A673 (cell line): ENCODE measurements at regions not wholly inside any gene's neighbourhood (a gene's known extent, or its start where the extent isn't known, plus 50 kb on each side); places are given as distances from the start of the nearest gene placed in this dataset.

Source experiments
- BruUV-seq: library from RNA; stranded (reverse); fragments of 400-500 nt; replicated peaks from 2 replicates; lab custom pipeline; 2021; lab: Mats Ljungman, UMichigan
- CTCF ChIA-PET: fragments of 300-600 bp; sonication (Branson Sonifier 250); formaldehyde crosslinking; loops from one replicate; lab custom pipeline; 2022; ENCODE audit warnings: antibody characterized with exemption; lab: Charles Lee
- POLR2A ChIA-PET: fragments of 300-600 bp; sonication (Branson Sonifier 250); formaldehyde crosslinking; loops from one replicate; lab custom pipeline; 2022; ENCODE audit warnings: antibody characterized with exemption; ENCODE audit not compliant: low non-redundant PET; lab: Charles Lee
- DNase-seq: peaks from one replicate; pipeline ENCODE4 v3.0.0-alpha.2; 2015; ENCODE audit warnings: low spot score
- H3K27ac ChIP-seq: fragments of 200-600 bp; sonication (generic); 2 replicates; pipeline ENCODE4 v1.5.1; 2016; ENCODE audit warnings: mixed run types, low read depth, mild to moderate bottlenecking, mixed read lengths, antibody characterized with exemption, low read length; ENCODE audit not compliant: poor library complexity, severe bottlenecking
- H3K27me3 ChIP-seq: fragments of 200-600 bp; sonication (generic); replicated peaks from 2 replicates; pipeline ENCODE4 v1.6.1; 2017; ENCODE audit warnings: mixed run types, low read depth, mild to moderate bottlenecking, mixed read lengths, antibody characterized with exemption, low read length; ENCODE audit not compliant: insufficient read depth, poor library complexity
- H3K36me3 ChIP-seq: fragments of 200-600 bp; sonication (generic); 2 replicates; pipeline ENCODE4 v1.6.1; 2016; ENCODE audit warnings: mixed run types, mild to moderate bottlenecking, mixed read lengths, antibody characterized with exemption, low read length; ENCODE audit not compliant: insufficient read depth, poor library complexity, severe bottlenecking
- H3K4me1 ChIP-seq: fragments of 200-600 bp; sonication (generic); 2 replicates; pipeline ENCODE4 v1.6.1; 2017; ENCODE audit warnings: mixed run types, mild to moderate bottlenecking, mixed read lengths, antibody characterized with exemption, low read length; ENCODE audit not compliant: insufficient read depth, poor library complexity, severe bottlenecking
- H3K4me3 ChIP-seq: fragments of 200-600 bp; sonication (generic); 2 replicates; pipeline ENCODE4 v1.5.1; 2016; ENCODE audit warnings: low read depth, mixed run types, mild to moderate bottlenecking, mixed read lengths, low read length; ENCODE audit not compliant: poor library complexity, severe bottlenecking
- H3K9me3 ChIP-seq: fragments of 200-600 bp; sonication (generic); 2 replicates; pipeline ENCODE4 v1.6.1; 2016; ENCODE audit warnings: mixed run types, low read depth, mild to moderate bottlenecking, mixed read lengths, antibody characterized with exemption, low read length; ENCODE audit not compliant: poor library complexity, severe bottlenecking
- CTCF ChIP-seq: fragments of 300-800, 200-600 bp; sonication (generic); conservative IDR thresholded peaks from 2 replicates; pipeline ENCODE4 v1.5.1; 2017; ENCODE audit warnings: low read depth, mild to moderate bottlenecking, antibody characterized with exemption, low read length, moderate library complexity, mixed read lengths
- EZH2 ChIP-seq: fragments of 200-600 bp; sonication (generic); IDR thresholded peaks from 2 replicates; pipeline ENCODE4 v1.6.1; 2017; ENCODE audit warnings: borderline replicate concordance, low read depth, mild to moderate bottlenecking, mixed read lengths, antibody characterized with exemption, low read length; ENCODE audit not compliant: poor library complexity, severe bottlenecking
- intact Hi-C: fragments of 100-400 bp; cut with micrococcal nuclease; formaldehyde crosslinking; loops from one replicate; pipeline ENCODE4 v1.10.0; 2022; ENCODE audit not compliant: unreplicated experiment

DNA sequence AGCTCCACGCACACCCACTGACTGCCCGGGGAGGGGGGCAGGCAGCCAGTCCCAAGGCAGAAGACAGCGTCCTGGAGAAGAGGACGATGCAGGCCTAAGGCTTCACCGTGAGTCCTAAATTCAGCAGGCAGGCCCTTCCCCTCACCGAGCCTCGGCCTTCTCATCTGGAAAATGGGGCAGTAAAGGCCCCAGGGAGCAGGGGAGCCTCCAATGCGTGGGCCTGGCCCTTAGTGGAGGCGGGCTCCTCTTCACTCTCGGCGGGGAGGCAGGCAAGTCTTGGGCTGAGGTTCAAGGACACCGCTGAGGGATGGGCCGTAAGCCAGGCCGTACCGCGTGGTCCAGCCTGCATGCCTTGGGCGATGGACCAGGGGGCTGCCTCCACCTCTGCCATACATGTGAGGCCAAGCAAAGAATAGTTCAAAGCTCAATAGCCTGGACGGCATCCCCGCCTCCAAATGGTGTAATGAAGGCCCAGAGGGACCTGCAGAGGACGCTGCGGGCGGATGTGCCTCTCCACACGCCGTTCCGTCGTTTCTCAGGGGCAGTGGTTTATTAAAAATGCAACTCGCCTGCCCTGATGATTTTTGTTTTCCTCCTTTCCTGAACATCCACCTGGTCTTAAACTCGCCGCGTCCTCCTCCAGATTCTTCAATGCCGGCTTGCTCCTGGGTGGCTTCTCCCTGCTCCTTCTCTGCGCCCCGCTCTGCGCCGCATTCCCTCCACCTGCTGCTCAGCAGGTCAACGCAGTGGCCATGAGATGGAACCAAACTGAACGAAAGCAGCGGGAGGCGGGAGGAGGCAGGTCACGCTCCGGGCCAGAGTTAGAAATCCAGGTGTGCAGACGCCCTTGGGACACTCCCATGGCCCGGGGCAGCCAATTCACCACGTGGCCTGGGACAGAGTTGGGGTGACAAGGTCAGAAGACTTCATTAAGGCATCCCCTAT is 627.8 kb downstream of the TBC1D22A start:
- Histone ChIP-seq H3K27ac (no peak overlapping the region), H3K27me3 (peaks cover 29% of the 10 kb centered on the region), H3K9me3 (no peaks in the 10 kb centered on the region), H3K4me3 (no peak overlapping the region), H3K36me3 (no peaks in the 10 kb centered on the region), H3K4me1 (no peaks in the 10 kb centered on the region)
- ChIA-PET POLR2A (no interaction called here), CTCF (no interaction called here)
- no peak for DNase-seq
- intact Hi-C loops: no loop called here
- TF ChIP-seq EZH2 (no peak), CTCF (no peak)
- BruUV-seq: no TSS peak

DNA sequence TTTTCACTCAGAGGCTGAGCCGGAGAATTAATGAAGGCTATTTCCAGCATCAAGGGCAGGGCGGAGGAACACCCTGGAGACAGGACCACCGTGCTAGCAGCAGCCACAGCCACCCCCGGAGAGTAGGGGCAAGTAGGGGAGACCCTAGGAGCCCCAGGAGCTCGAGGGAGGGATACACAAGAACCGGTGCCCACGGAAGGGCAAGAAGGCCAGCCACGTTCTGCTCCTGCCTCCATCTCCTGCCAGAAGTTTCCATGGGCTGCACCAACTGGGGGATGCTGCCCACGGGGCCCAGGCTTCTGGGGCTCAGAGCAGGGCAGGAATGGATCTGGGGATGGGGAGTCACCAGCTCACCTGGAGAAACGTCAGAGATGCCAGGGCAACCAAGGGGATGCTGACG is 626.8 kb downstream of the TBC1D22A start:
- H3K36me3 ChIP-seq: no peaks in the 10 kb centered on the region
- no peak for DNase-seq
- TF ChIP-seq CTCF (no peak), EZH2 (no peak)
- intact Hi-C loops: no loop called here
- no peaks in the 10 kb centered on the region for H3K4me1 ChIP-seq
- H3K27me3 ChIP-seq: peaks cover 40% of the 10 kb centered on the region
- no peaks in the 10 kb centered on the region for H3K9me3 ChIP-seq
- no peak overlapping the region for H3K4me3 ChIP-seq
- ChIA-PET POLR2A (no interaction called here), CTCF (no interaction called here)
- H3K27ac ChIP-seq: no peak overlapping the region
- no TSS peak for BruUV-seq

DNA sequence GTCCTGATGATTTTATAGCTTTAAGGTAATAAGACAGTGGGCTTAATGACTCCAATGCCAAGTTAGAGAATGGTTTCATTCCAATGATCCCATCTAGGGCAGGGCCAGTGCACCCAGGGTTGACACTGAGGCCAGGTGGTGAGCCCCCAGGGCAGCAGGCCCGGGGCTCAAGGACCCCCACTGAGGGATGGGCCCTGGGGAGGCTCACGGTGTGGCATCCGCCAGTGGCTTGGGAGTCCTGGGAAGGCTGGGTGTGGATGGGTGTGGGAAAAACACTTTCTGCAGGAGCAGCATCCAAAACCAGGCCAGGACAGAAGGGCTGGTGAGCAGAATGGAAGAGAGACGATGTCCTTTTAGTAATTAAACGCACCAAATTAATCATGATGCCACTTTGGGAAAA is 626.3 kb downstream of the TBC1D22A start:
- H3K4me1 ChIP-seq: no peaks in the 10 kb centered on the region
- intact Hi-C loops: no loop called here
- no peaks in the 10 kb centered on the region for H3K36me3 ChIP-seq
- no TSS peak for BruUV-seq
- CTCF ChIA-PET: no interaction called here
- TF ChIP-seq EZH2: no peak
- TF ChIP-seq CTCF: no peak
- no peak for DNase-seq
- no peak overlapping the region for H3K4me3 ChIP-seq
- H3K9me3 ChIP-seq: no peaks in the 10 kb centered on the region
- POLR2A ChIA-PET: no interaction called here
- no peak overlapping the region for H3K27ac ChIP-seq
- peaks cover 44% of the 10 kb centered on the region for H3K27me3 ChIP-seq
